ENCODE measurements at regions not wholly inside any gene's neighbourhood (a gene's known extent, or its start where the extent isn't known, plus 50 kb on each side); places are given as distances from the start of the nearest gene placed in this dataset.

DNA sequence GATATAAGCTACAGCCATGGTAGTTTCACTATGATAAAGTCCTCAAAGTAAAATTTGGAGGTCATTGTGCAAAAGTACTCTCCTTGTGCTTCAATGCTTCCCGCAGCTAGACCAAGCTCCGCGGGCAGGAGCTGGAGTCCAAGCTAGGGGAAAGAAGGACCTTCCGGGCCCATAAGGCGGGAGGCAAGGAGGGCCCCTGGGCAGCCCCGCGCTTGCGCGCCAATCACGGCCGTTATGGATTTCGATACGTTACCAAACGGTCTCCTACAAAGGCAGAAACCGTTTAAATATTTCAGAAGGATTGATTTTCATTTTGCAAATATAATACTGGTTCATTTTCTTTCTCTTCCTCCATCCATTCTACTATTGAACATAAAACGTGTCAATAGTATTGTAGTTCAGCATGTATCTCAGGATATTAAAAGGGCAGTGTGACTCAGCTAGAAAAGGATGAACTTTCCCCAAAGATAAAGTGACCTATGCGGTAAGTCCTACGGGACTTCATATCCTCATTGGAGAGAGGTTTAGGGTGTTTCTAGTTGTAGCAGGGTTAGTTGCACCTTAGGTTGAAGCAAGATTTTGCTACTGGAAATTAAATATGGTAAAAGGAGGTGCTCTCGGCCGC is 128.0 kb downstream of the KIF20B start:
- no peaks in the 10 kb centered on the region for H3K36me3 Mint-ChIP-seq

DNA sequence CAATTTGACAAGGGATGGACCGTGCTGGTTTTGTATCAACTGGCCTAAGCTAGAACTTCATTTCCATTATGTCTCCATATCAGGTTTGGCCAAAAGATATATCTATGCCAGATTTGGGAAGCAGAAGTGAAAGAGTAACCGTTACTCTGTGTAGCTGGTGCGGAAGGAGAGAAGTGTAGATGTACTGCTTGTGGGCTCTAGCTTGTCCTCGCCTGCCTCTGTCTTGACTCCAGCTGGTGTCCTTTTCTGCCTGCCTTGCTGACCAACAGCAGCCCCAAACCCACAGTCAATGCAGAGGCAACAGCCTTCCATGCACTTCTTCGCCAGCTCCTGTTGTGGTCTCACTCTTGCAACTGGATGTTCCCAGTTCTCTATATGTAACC is 128.5 kb downstream of the KIF20B start:
- H3K4me3 Mint-ChIP-seq = no peak overlapping the region
- H3K9me3 Mint-ChIP-seq = no peaks in the 10 kb centered on the region
- H3K27ac Mint-ChIP-seq = no peak overlapping the region
- DNase-seq = no peak
- no peaks in the 10 kb centered on the region for H3K4me1 Mint-ChIP-seq
- no peaks in the 10 kb centered on the region for H3K36me3 Mint-ChIP-seq
- H3K27me3 Mint-ChIP-seq (ENCODE audit: low read depth in 3 of 3) = peaks cover 0 to 2% (median 0%) of the 10 kb centered on the region in 3 donors

More for the DNA sequence above, 128.0 kb downstream of the KIF20B start:
- Mint-ChIP-seq H3K27me3 (ENCODE audit: low read depth in 3 of 3) (peaks cover 0 to 2% (median 0%) of the 10 kb centered on the region in 3 donors), H3K9me3 (no peaks in the 10 kb centered on the region), H3K27ac (no peak overlapping the region), H3K4me3 (no peak overlapping the region), H3K4me1 (no peaks in the 10 kb centered on the region)
- DNase-seq = no peak

DNA sequence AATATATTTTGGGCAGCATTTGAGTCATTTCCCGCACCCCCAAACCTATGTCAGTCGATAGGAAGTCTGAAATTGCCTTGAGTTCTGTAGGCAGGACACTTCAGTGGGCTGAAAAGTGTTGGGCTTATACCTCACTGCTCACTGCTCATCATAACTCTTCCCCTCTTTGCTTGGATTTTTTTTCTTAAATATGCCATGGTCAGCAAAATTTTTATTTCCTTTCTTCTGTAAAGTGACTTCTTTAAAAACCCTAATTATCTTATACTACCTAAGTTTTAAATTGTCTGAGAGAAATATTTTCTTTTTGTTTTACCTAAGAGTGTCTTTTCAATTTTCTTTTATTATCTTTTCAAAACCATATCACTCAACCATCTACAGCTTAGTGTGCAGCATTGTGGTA is 129.2 kb downstream of the KIF20B start:
- H3K36me3 Mint-ChIP-seq = no peaks in the 10 kb centered on the region
- no peak overlapping the region for H3K27ac Mint-ChIP-seq
- no peaks in the 10 kb centered on the region for H3K4me1 Mint-ChIP-seq
- H3K9me3 Mint-ChIP-seq = no peaks in the 10 kb centered on the region
- H3K27me3 Mint-ChIP-seq (ENCODE audit: low read depth in 3 of 3) = peaks cover 0 to 2% (median 0%) of the 10 kb centered on the region in 3 donors
- DNase-seq = no peak
- H3K4me3 Mint-ChIP-seq = no peak overlapping the region

GRCh38 chr10:89836840-89837164 is 135.4 kb downstream of the KIF20B start:
- Mint-ChIP-seq H3K4me3 (peak overlapping the region; percentile 80 to 91 (median 85)), H3K27ac (peak overlapping the region in 2 of 6 donors; percentile 63 to 69), H3K9me3 (no peaks in the 10 kb centered on the region), H3K27me3 (ENCODE audit: low read depth in 3 of 3) (peaks cover 0 to 10% (median 3%) of the 10 kb centered on the region in 3 donors), H3K36me3 (no peaks in the 10 kb centered on the region), H3K4me1 (peaks cover 8 to 15% of the 10 kb centered on the region in 2 donors)
- no peak for DNase-seq

GRCh38 chr10:89837165-89838043 is 136.0 kb downstream of the KIF20B start:
- peaks cover 0 to 11% (median 3%) of the 10 kb centered on the region in 3 donors for H3K27me3 Mint-ChIP-seq (ENCODE audit: low read depth in 3 of 3)
- H3K9me3 Mint-ChIP-seq = no peaks in the 10 kb centered on the region
- peak; percentile 32 to 39 (median 32) for DNase-seq
- H3K4me1 Mint-ChIP-seq = peaks cover 8 to 15% of the 10 kb centered on the region in 2 donors
- H3K4me3 Mint-ChIP-seq = peak overlapping the region; percentile 80 to 91 (median 85)
- H3K36me3 Mint-ChIP-seq = no peaks in the 10 kb centered on the region
- peak overlapping the region in 3 of 6 donors; percentile 63 to 86 (median 80) for H3K27ac Mint-ChIP-seq

DNA sequence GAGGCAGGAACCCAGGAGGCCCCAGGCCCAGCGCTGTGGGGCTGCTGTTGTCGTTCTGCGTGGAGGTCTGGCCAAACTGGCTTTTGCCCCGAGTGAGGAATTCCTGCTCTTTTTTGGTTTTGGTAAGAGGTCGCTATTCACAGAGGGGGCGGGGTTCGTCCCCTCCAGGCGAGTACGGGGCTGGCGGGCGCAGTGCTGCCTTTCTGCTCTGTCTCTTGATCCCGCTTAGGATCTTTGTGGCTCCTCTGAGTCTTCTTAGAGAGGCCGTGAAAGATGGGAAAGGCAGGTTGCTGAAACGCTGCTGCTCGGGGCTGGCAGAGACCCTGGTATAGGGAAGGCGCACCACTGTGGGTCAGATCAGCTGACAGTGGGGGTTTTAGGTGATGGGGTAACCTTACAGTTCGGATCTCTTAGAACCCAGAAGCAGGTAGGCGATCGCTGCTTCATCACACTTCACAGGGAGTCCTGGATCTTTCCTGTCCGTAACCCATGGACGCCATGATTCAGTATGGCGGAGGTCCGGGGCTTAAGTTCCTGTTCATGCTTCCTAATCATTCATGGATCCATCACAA is 136.7 kb downstream of the KIF20B start:
- H3K27me3 Mint-ChIP-seq (ENCODE audit: low read depth in 3 of 3) = peaks cover 0 to 14% (median 3%) of the 10 kb centered on the region in 3 donors
- H3K4me3 Mint-ChIP-seq = peak overlapping the region; percentile 79 to 91 (median 85)
- peak overlapping the region in 2 of 6 donors; percentile 23 to 80 for H3K27ac Mint-ChIP-seq
- H3K9me3 Mint-ChIP-seq = no peaks in the 10 kb centered on the region
- H3K36me3 Mint-ChIP-seq = no peaks in the 10 kb centered on the region
- DNase-seq = no peak
- peaks cover 8 to 15% of the 10 kb centered on the region in 2 donors for H3K4me1 Mint-ChIP-seq

- DNase-seq = no peak
- no peaks in the 10 kb centered on the region for H3K4me1 Mint-ChIP-seq
- H3K4me3 Mint-ChIP-seq = no peak overlapping the region
Observed at GRCh38 chr10:89845541-89846280, 144.3 kb downstream of the KIF20B start.

GRCh38 chr10:89846281-89846630 is 144.9 kb downstream of the KIF20B start:
- H3K36me3 Mint-ChIP-seq = no peaks in the 10 kb centered on the region
- H3K27ac Mint-ChIP-seq = no peak overlapping the region
- no peaks in the 10 kb centered on the region for H3K4me1 Mint-ChIP-seq
- DNase-seq = no peak
- no peak overlapping the region for H3K4me3 Mint-ChIP-seq
- no peaks in the 10 kb centered on the region for H3K9me3 Mint-ChIP-seq
- H3K27me3 Mint-ChIP-seq (ENCODE audit: low read depth in 3 of 3) = peaks cover 0 to 16% (median 4%) of the 10 kb centered on the region in 3 donors

More at GRCh38 chr10:89845541-89846280, 144.3 kb downstream of the KIF20B start:
- H3K36me3 Mint-ChIP-seq = no peaks in the 10 kb centered on the region
- H3K9me3 Mint-ChIP-seq = no peaks in the 10 kb centered on the region
- H3K27ac Mint-ChIP-seq = no peak overlapping the region
- peaks cover 0 to 16% (median 3%) of the 10 kb centered on the region in 3 donors for H3K27me3 Mint-ChIP-seq (ENCODE audit: low read depth in 3 of 3)

GRCh38 chr10:89846786-89847185 is 145.4 kb downstream of the KIF20B start:
- H3K9me3 Mint-ChIP-seq = no peaks in the 10 kb centered on the region
- H3K4me3 Mint-ChIP-seq = no peak overlapping the region
- H3K36me3 Mint-ChIP-seq = no peaks in the 10 kb centered on the region
- no peak overlapping the region for H3K27ac Mint-ChIP-seq
- H3K27me3 Mint-ChIP-seq (ENCODE audit: low read depth in 3 of 3) = peaks cover 0 to 14% (median 4%) of the 10 kb centered on the region in 3 donors
- H3K4me1 Mint-ChIP-seq = no peaks in the 10 kb centered on the region
- DNase-seq = no peak

DNA sequence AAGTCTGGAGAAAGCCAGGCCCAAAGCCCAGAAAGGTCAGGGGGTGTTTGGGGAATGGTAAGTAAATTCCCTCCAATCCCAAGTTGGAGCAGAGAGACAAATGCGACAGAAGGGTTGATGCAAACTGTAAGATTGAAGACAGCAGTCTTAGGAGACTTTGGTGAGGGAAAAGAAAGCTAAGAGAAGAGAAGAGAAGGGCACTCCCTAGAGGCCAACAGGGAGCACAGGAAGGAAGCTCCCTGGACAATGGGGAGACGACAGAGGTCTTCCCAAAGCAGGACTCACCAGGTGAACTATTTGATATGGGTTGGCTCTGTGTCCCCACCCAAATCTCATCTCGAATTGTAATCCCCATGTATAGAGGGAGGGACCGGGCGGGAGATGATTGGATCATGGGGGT is 151.5 kb downstream of the KIF20B start:
- no peaks in the 10 kb centered on the region for H3K36me3 Mint-ChIP-seq
- H3K4me1 Mint-ChIP-seq = no peaks in the 10 kb centered on the region
- no peak for DNase-seq
- H3K27me3 Mint-ChIP-seq (ENCODE audit: low read depth in 3 of 3) = peaks cover 0 to 6% (median 0%) of the 10 kb centered on the region in 3 donors
- H3K9me3 Mint-ChIP-seq = no peaks in the 10 kb centered on the region
- no peak overlapping the region for H3K27ac Mint-ChIP-seq
- H3K4me3 Mint-ChIP-seq = no peak overlapping the region

- peaks cover 0 to 6% (median 0%) of the 10 kb centered on the region in 3 donors for H3K27me3 Mint-ChIP-seq (ENCODE audit: low read depth in 3 of 3)
- H3K9me3 Mint-ChIP-seq = no peaks in the 10 kb centered on the region
- no peaks in the 10 kb centered on the region for H3K36me3 Mint-ChIP-seq
- H3K4me3 Mint-ChIP-seq = no peak overlapping the region
- H3K4me1 Mint-ChIP-seq = no peaks in the 10 kb centered on the region
- H3K27ac Mint-ChIP-seq = no peak overlapping the region
- no peak for DNase-seq
Observed at GRCh38 chr10:89853781-89854191, 152.4 kb downstream of the KIF20B start.

DNA sequence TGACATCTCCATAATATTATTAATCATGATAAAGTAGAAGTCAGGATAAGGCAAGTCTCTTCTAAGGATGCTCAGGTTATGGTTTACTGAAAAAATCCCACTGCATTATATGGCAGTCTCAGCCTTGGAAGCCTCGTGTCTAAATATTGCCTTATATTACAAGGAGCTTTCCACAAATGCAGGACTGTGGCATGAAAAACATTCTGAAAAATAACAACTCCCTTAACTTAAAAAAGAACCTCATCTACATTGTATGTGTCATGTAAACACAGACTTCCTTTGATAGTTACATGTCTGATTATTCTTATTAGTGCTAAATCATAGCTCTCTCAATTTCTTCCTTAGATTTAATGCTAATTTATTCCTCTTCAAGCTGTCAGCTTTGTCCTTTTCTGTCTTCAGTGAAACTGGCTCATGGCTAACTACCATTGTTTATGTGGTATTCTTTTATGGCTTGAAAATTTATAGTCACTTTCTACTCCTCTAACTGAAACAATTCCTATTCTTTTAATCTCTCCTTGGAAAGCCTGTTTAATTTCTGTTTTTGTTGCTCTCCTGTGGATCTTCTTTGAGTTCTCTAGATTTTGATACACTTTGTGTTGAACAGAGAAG is 156.1 kb downstream of the KIF20B start:
- no peak for DNase-seq
- H3K27ac Mint-ChIP-seq = no peak overlapping the region
- peaks cover 10 to 17% of the 10 kb centered on the region in 2 donors for H3K4me1 Mint-ChIP-seq
- peaks cover 0 to 4% (median 2%) of the 10 kb centered on the region in 3 donors for H3K27me3 Mint-ChIP-seq (ENCODE audit: low read depth in 3 of 3)
- no peaks in the 10 kb centered on the region for H3K36me3 Mint-ChIP-seq
- H3K9me3 Mint-ChIP-seq = no peaks in the 10 kb centered on the region
- H3K4me3 Mint-ChIP-seq = no peak overlapping the region

- no peak for DNase-seq
- Mint-ChIP-seq H3K4me3 (peak overlapping the region; percentile 71 to 83 (median 83)), H3K9me3 (no peaks in the 10 kb centered on the region), H3K36me3 (no peaks in the 10 kb centered on the region), H3K4me1 (peaks cover 10 to 17% of the 10 kb centered on the region in 2 donors), H3K27ac (peak overlapping the region; percentile 73 to 92 (median 87)), H3K27me3 (ENCODE audit: low read depth in 3 of 3) (peaks cover 0 to 4% (median 2%) of the 10 kb centered on the region in 3 donors)
Observed at GRCh38 chr10:89861199-89861573, 159.8 kb downstream of the KIF20B start.

All from immature natural killer cell (primary cell).